ENCODE measurements at regions not wholly inside any gene's neighbourhood (a gene's known extent, or its start where the extent isn't known, plus 50 kb on each side); places are given as distances from the start of the nearest gene placed in this dataset.
A peak's percentile ranks its signal among the peaks of the same experiment; 100 is the strongest.

DNA sequence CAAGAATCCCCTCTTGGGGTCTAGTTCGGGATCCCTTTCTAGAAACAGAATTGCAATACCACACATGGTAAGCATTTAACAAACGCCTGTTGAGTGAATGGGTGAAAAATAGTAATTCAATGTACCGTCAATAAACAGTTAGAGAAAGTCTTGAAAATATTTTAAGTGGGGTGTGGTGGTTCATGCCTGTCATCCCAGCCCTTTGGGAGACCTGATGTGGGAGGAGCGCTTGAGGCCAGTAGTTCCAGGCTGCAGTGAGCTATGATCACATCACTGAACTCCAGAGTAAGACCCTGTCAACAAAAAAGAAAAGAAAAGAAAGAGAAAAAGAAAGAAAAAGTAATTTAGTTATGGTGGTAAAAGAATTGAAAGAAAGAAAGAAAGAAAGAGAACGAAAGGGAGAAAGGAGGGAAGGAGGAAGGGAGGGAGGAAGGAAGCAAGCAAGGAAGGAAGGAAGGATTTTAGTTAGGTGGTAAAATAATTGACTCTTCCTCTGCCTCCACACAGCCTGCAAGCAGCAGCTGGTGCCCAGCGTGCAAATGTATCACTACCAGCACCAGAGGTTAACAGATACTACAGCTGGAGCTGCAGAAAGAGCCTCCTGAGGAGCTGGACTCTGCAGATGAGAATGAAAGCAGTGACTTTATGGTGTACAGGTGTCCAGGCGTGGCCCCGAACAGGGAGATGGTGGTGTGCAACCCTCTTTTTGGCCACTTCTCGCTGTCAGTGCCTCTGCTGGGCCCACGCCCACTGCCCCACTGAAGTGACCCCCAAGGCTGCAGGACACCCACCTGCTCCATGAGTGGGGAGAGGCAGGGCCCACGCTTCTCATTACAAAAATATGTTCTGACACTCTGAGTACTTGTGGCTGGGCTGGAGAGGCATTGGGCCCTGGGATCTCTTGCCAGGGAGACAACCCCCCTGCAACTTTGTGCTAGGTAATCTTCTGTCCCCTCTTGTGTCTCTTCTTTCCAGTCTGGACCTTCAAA, 135.4 kb downstream of the BAMBI start (continued):
- TF ChIP-seq, protein P1, sequence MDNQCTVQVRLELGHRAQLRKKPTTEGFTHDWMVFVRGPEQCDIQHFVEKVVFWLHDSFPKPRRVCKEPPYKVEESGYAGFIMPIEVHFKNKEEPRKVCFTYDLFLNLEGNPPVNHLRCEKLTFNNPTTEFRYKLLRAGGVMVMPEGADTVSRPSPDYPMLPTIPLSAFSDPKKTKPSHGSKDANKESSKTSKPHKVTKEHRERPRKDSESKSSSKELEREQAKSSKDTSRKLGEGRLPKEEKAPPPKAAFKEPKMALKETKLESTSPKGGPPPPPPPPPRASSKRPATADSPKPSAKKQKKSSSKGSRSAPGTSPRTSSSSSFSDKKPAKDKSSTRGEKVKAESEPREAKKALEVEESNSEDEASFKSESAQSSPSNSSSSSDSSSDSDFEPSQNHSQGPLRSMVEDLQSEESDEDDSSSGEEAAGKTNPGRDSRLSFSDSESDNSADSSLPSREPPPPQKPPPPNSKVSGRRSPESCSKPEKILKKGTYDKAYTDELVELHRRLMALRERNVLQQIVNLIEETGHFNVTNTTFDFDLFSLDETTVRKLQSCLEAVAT (IDR thresholded peaks at IDR 0.05) = 0 out of 4 replicates have a peak, but pooled peaks of 1 of the 2 experiments have one; percentile 45
- TF ChIP-seq, protein P2, sequence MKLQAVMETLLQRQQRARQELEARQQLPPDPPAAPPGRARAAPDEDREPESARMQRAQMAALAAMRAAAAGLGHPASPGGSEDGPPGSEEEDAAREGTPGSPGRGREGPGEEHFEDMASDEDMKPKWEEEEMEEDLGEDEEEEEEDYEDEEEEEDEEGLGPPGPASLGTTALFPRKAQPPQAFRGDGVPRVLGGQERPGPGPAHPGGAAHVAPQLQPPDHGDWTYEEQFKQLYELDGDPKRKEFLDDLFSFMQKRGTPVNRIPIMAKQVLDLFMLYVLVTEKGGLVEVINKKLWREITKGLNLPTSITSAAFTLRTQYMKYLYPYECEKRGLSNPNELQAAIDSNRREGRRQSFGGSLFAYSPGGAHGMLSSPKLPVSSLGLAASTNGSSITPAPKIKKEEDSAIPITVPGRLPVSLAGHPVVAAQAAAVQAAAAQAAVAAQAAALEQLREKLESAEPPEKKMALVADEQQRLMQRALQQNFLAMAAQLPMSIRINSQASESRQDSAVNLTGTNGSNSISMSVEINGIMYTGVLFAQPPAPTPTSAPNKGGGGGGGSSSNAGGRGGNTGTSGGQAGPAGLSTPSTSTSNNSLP (IDR thresholded peaks at IDR 0.05; ENCODE audit: borderline replicate concordance, low read depth, low read length) = no peak
- TF ChIP-seq MTA2 (IDR thresholded peaks at IDR 0.05; ENCODE audit: low read depth) (peak; percentile 12; the same call in 1 of the 2 replicates), CSDE1 (IDR thresholded peaks at IDR 0.05) (peak in 1 of 2 experiments; percentile 64; a peak in 1 of 4 replicates), SMARCE1 (IDR thresholded peaks at IDR 0.05) (0 out of 2 replicates have a peak, but pooled peaks have one; percentile 36), SMARCA5 (IDR thresholded peaks at IDR 0.05) (0 out of 2 replicates have a peak, but pooled peaks have one; percentile 46), THRAP3 (IDR thresholded peaks at IDR 0.05; ENCODE audit: borderline replicate concordance) (0 out of 2 replicates have a peak, but pooled peaks have one; percentile 57), ELF4 (CRISPR knock-in tag; IDR thresholded peaks at IDR 0.05) (peak; percentile 73; the same call in 1 of the 2 replicates), DPF2 (IDR thresholded peaks at IDR 0.05) (peak; percentile 39; the same call in 1 of the 2 replicates), LEF1 (IDR thresholded peaks at IDR 0.05) (no peak), LARP7 (IDR thresholded peaks at IDR 0.05) (peak; percentile 65; the same call in 1 of the 2 replicates), NFRKB (IDR thresholded peaks at IDR 0.05; ENCODE audit: low read depth) (0 out of 2 replicates have a peak, but pooled peaks have one; percentile 41)
- TF ChIP-seq, protein P3, sequence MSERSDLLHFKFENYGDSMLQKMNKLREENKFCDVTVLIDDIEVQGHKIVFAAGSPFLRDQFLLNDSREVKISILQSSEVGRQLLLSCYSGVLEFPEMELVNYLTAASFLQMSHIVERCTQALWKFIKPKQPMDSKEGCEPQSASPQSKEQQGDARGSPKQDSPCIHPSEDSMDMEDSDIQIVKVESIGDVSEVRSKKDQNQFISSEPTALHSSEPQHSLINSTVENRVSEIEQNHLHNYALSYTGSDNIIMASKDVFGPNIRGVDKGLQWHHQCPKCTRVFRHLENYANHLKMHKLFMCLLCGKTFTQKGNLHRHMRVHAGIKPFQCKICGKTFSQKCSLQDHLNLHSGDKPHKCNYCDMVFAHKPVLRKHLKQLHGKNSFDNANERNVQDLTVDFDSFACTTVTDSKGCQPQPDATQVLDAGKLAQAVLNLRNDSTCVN (CRISPR knock-in tag; IDR thresholded peaks at IDR 0.05) = 0 out of 2 replicates have a peak, but pooled peaks have one; percentile 65
- TF ChIP-seq, protein P4, sequence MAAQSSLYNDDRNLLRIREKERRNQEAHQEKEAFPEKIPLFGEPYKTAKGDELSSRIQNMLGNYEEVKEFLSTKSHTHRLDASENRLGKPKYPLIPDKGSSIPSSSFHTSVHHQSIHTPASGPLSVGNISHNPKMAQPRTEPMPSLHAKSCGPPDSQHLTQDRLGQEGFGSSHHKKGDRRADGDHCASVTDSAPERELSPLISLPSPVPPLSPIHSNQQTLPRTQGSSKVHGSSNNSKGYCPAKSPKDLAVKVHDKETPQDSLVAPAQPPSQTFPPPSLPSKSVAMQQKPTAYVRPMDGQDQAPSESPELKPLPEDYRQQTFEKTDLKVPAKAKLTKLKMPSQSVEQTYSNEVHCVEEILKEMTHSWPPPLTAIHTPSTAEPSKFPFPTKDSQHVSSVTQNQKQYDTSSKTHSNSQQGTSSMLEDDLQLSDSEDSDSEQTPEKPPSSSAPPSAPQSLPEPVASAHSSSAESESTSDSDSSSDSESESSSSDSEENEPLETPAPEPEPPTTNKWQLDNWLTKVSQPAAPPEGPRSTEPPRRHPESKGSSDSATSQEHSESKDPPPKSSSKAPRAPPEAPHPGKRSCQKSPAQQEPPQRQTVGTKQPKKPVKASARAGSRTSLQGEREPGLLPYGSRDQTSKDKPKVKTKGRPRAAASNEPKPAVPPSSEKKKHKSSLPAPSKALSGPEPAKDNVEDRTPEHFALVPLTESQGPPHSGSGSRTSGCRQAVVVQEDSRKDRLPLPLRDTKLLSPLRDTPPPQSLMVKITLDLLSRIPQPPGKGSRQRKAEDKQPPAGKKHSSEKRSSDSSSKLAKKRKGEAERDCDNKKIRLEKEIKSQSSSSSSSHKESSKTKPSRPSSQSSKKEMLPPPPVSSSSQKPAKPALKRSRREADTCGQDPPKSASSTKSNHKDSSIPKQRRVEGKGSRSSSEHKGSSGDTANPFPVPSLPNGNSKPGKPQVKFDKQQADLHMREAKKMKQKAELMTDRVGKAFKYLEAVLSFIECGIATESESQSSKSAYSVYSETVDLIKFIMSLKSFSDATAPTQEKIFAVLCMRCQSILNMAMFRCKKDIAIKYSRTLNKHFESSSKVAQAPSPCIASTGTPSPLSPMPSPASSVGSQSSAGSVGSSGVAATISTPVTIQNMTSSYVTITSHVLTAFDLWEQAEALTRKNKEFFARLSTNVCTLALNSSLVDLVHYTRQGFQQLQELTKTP (IDR thresholded peaks at IDR 0.05; ENCODE audit: low read depth in 1 of 2, partially characterized antibody in 2 of 2) = peak in 1 of 2 experiments; percentile 2
